ENCODE measurements at regions not wholly inside any gene's neighbourhood (a gene's known extent, or its start where the extent isn't known, plus 50 kb on each side); places are given as distances from the start of the nearest gene placed in this dataset.
"Not testable (repeated sequence)": the region's sequence is repeated elsewhere in the genome, so short reads cannot be mapped to it uniquely, and the experiment has no call there.

- FAIRE-seq: no peak
- TF ChIP-seq POU2F2 (IDR thresholded peaks at IDR 0.05; ENCODE audit: low read depth, low read length) (no peak), POLR2A (IDR thresholded peaks at IDR 0.05; ENCODE audit: low read depth, low read length) (no peak), TAF1 (IDR thresholded peaks at IDR 0.05; ENCODE audit: low read depth, low read length) (no peak)
- DNase-seq (ENCODE audit: insufficient read length, low spot score): no peak
These were observed 121.3 kb upstream of the KRAS start for GRCh38 chr12:25372002-25372401.

GRCh38 chr12:25368557-25368956 lies 117.8 kb upstream of the KRAS start:
- FAIRE-seq (no peak), DNase-seq (ENCODE audit: insufficient read length, low spot score) (no peak)
- TF ChIP-seq PAX5 (IDR thresholded peaks at IDR 0.05; ENCODE audit: insufficient read depth, low read length, severe bottlenecking) (no peak), TAF1 (IDR thresholded peaks at IDR 0.05; ENCODE audit: low read depth, low read length) (no peak), POLR2A (IDR thresholded peaks at IDR 0.05; ENCODE audit: low read depth, low read length) (no peak), POU2F2 (IDR thresholded peaks at IDR 0.05; ENCODE audit: low read depth, low read length) (no peak), SPI1 (IDR thresholded peaks at IDR 0.05; ENCODE audit: low read depth, low read length) (no peak)

- no peak for TF ChIP-seq POLR2AphosphoS5 (IDR thresholded peaks at IDR 0.05; ENCODE audit: low read depth, low read length)
- no peak for TF ChIP-seq SPI1 (IDR thresholded peaks at IDR 0.05; ENCODE audit: low read depth, low read length)
- TF ChIP-seq POU2F2 (IDR thresholded peaks at IDR 0.05; ENCODE audit: low read depth, low read length): no peak
- no peak for TF ChIP-seq TAF1 (IDR thresholded peaks at IDR 0.05; ENCODE audit: low read depth, low read length)
- TF ChIP-seq PAX5 (IDR thresholded peaks at IDR 0.05; ENCODE audit: insufficient read depth, low read length, severe bottlenecking): no peak
- TF ChIP-seq POLR2A (IDR thresholded peaks at IDR 0.05; ENCODE audit: low read depth, low read length): no peak
- no peak for DNase-seq (ENCODE audit: insufficient read length, low spot score)
- no peak for FAIRE-seq
These were observed 115.4 kb upstream of the KRAS start for GRCh38 chr12:25366122-25366521.

GRCh38 chr12:25365340-25365730 lies 114.6 kb upstream of the KRAS start:
- DNase-seq (ENCODE audit: insufficient read length, low spot score): no peak
- TF ChIP-seq TAF1 (IDR thresholded peaks at IDR 0.05; ENCODE audit: low read depth, low read length): no peak
- TF ChIP-seq PAX5 (IDR thresholded peaks at IDR 0.05; ENCODE audit: insufficient read depth, low read length, severe bottlenecking): no peak
- no peak for TF ChIP-seq POLR2AphosphoS5 (IDR thresholded peaks at IDR 0.05; ENCODE audit: low read depth, low read length)
- no peak for TF ChIP-seq POU2F2 (IDR thresholded peaks at IDR 0.05; ENCODE audit: low read depth, low read length)
- no peak for TF ChIP-seq SPI1 (IDR thresholded peaks at IDR 0.05; ENCODE audit: low read depth, low read length)
- TF ChIP-seq POLR2A (IDR thresholded peaks at IDR 0.05; ENCODE audit: low read depth, low read length): no peak
- FAIRE-seq: no peak

GRCh38 chr12:25364529-25365339 lies 114.0 kb upstream of the KRAS start:
- FAIRE-seq (peak; percentile 72), DNase-seq (ENCODE audit: insufficient read length, low spot score) (no peak)
- TF ChIP-seq SPI1 (IDR thresholded peaks at IDR 0.05; ENCODE audit: low read depth, low read length) (no peak), POLR2AphosphoS5 (IDR thresholded peaks at IDR 0.05; ENCODE audit: low read depth, low read length) (no peak), TAF1 (IDR thresholded peaks at IDR 0.05; ENCODE audit: low read depth, low read length) (no peak), POLR2A (IDR thresholded peaks at IDR 0.05; ENCODE audit: low read depth, low read length) (no peak), POU2F2 (IDR thresholded peaks at IDR 0.05; ENCODE audit: low read depth, low read length) (no peak), PAX5 (IDR thresholded peaks at IDR 0.05; ENCODE audit: insufficient read depth, low read length, severe bottlenecking) (no peak)

GRCh38 chr12:25362646-25363045 lies 111.9 kb upstream of the KRAS start:
- TF ChIP-seq POU2F2 (IDR thresholded peaks at IDR 0.05; ENCODE audit: low read depth, low read length) (no peak), POLR2AphosphoS5 (IDR thresholded peaks at IDR 0.05; ENCODE audit: low read depth, low read length) (no peak), POLR2A (IDR thresholded peaks at IDR 0.05; ENCODE audit: low read depth, low read length) (no peak), TAF1 (IDR thresholded peaks at IDR 0.05; ENCODE audit: low read depth, low read length) (no peak), PAX5 (IDR thresholded peaks at IDR 0.05; ENCODE audit: insufficient read depth, low read length, severe bottlenecking) (no peak), SPI1 (IDR thresholded peaks at IDR 0.05; ENCODE audit: low read depth, low read length) (no peak)
- FAIRE-seq (no peak), DNase-seq (ENCODE audit: insufficient read length, low spot score) (no peak)

GRCh38 chr12:25361511-25361910 lies 110.8 kb upstream of the KRAS start:
- DNase-seq (ENCODE audit: insufficient read length, low spot score) (no peak), FAIRE-seq (no peak)
- TF ChIP-seq POLR2A (IDR thresholded peaks at IDR 0.05; ENCODE audit: low read depth, low read length) (no peak), POU2F2 (IDR thresholded peaks at IDR 0.05; ENCODE audit: low read depth, low read length) (no peak), POLR2AphosphoS5 (IDR thresholded peaks at IDR 0.05; ENCODE audit: low read depth, low read length) (no peak), SPI1 (IDR thresholded peaks at IDR 0.05; ENCODE audit: low read depth, low read length) (no peak), PAX5 (IDR thresholded peaks at IDR 0.05; ENCODE audit: insufficient read depth, low read length, severe bottlenecking) (no peak), TAF1 (IDR thresholded peaks at IDR 0.05; ENCODE audit: low read depth, low read length) (no peak)

- FAIRE-seq (no peak), DNase-seq (ENCODE audit: insufficient read length, low spot score) (no peak)
- no peak for TF ChIP-seq SPI1 (IDR thresholded peaks at IDR 0.05; ENCODE audit: low read depth, low read length)
- TF ChIP-seq POLR2AphosphoS5 (IDR thresholded peaks at IDR 0.05; ENCODE audit: low read depth, low read length): no peak
- no peak for TF ChIP-seq TAF1 (IDR thresholded peaks at IDR 0.05; ENCODE audit: low read depth, low read length)
- TF ChIP-seq PAX5 (IDR thresholded peaks at IDR 0.05; ENCODE audit: insufficient read depth, low read length, severe bottlenecking): no peak
- no peak for TF ChIP-seq POLR2A (IDR thresholded peaks at IDR 0.05; ENCODE audit: low read depth, low read length)
- TF ChIP-seq POU2F2 (IDR thresholded peaks at IDR 0.05; ENCODE audit: low read depth, low read length): no peak
These were observed 106.9 kb upstream of the KRAS start for GRCh38 chr12:25357595-25357994.

GRCh38 chr12:25352942-25353341 lies 102.2 kb upstream of the KRAS start:
- DNase-seq (ENCODE audit: insufficient read length, low spot score); FAIRE-seq: not testable (repeated sequence)

Data from GM12891 (cell line).